ENCODE measurements at regions not wholly inside any gene's neighbourhood (a gene's known extent, or its start where the extent isn't known, plus 50 kb on each side); places are given as distances from the start of the nearest gene placed in this dataset.

DNA sequence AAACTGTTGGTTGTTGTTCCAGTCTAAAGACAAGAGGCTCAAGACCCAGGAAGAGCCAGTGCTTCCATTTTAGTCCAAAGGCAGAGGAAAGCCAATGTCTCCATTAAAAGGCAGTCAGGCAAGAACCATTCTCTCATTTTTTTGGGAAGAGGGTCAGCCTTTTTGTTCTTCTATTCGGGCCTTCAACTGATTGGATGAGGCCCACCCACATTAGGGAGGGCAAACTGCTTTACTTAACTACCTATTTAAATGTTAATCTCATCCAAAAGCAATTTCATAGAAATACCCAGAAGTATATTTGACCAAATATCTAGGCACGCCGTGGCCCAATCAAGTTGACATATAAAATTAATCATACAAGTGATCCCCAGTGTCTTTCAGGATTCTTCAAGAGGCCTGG is 104.4 kb upstream of the SYT6 start:
- H3K27ac Mint-ChIP-seq (ENCODE audit: unreplicated experiment): no peak overlapping the region
- intact Hi-C loops (cut with micrococcal nuclease; ENCODE audit: unreplicated experiment): no loop called here
- H3K27me3 Mint-ChIP-seq (ENCODE audit: unreplicated experiment): peaks cover 15% of the 10 kb centered on the region
- H3K4me3 Mint-ChIP-seq (ENCODE audit: low read depth, unreplicated experiment): no peak overlapping the region
- TF ChIP-seq, protein P1, sequence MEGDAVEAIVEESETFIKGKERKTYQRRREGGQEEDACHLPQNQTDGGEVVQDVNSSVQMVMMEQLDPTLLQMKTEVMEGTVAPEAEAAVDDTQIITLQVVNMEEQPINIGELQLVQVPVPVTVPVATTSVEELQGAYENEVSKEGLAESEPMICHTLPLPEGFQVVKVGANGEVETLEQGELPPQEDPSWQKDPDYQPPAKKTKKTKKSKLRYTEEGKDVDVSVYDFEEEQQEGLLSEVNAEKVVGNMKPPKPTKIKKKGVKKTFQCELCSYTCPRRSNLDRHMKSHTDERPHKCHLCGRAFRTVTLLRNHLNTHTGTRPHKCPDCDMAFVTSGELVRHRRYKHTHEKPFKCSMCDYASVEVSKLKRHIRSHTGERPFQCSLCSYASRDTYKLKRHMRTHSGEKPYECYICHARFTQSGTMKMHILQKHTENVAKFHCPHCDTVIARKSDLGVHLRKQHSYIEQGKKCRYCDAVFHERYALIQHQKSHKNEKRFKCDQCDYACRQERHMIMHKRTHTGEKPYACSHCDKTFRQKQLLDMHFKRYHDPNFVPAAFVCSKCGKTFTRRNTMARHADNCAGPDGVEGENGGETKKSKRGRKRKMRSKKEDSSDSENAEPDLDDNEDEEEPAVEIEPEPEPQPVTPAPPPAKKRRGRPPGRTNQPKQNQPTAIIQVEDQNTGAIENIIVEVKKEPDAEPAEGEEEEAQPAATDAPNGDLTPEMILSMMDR (IDR thresholded peaks at IDR 0.05; ENCODE audit: unreplicated experiment): no peak
- no peaks in the 10 kb centered on the region for H3K4me1 Mint-ChIP-seq (ENCODE audit: low read depth, unreplicated experiment)
- H3K36me3 Mint-ChIP-seq (ENCODE audit: insufficient read depth, unreplicated experiment): no peaks in the 10 kb centered on the region
- BruUV-seq (replicated peaks): no TSS peak
- DNase-seq: no peak
- H3K9me3 Mint-ChIP-seq (ENCODE audit: low read depth, unreplicated experiment): no peaks in the 10 kb centered on the region
- CTCF ChIA-PET: no interaction called here

DNA sequence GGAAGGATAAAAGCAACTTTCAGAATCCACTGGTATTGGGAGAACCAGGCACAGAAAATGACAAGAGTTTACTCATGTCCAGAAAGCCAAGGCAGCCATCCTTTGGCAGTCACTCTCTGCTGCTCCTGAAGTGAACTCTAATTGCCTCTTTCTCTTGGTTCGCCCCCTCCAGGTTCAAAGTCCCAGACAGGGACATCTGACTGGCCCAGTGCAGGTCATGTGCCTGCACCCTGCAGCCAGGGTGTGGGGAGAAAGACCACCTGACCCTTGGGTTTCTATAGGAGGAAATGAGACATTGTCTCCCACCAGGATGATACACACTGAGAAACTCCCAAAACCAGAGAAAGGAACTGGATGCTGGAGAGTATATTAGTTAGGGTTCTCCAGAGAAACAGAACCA is 103.9 kb upstream of the SYT6 start:
- no TSS peak for BruUV-seq (replicated peaks)
- Mint-ChIP-seq H3K9me3 (ENCODE audit: low read depth, unreplicated experiment) (no peaks in the 10 kb centered on the region), H3K36me3 (ENCODE audit: insufficient read depth, unreplicated experiment) (no peaks in the 10 kb centered on the region), H3K27me3 (ENCODE audit: unreplicated experiment) (peaks cover 15% of the 10 kb centered on the region), H3K4me1 (ENCODE audit: low read depth, unreplicated experiment) (no peaks in the 10 kb centered on the region), H3K4me3 (ENCODE audit: low read depth, unreplicated experiment) (no peak overlapping the region), H3K27ac (ENCODE audit: unreplicated experiment) (no peak overlapping the region)
- TF ChIP-seq, protein P1 (IDR thresholded peaks at IDR 0.05; ENCODE audit: unreplicated experiment): no peak
- CTCF ChIA-PET: no interaction called here
- intact Hi-C loops (cut with micrococcal nuclease; ENCODE audit: unreplicated experiment): no loop called here
- no peak for DNase-seq

DNA sequence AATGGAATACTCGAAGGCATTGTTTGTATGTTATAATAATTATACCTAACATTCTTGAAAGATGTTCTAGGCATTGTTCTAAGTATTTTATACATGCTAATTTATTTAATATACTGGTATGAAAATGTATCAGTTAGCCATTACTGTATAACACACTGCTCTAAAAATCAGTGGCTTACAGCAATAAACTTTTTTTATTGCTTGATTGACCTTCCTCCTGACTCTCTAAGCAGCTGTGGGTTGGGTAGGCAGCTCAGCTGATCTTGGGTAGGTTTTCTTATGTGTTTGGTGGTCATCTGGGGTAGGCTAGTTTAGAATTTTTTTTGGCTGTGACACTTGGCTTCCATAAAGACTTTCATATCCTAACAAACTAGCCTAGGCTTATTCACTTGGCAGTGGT is 100.2 kb upstream of the SYT6 start:
- no peak for DNase-seq
- H3K27ac Mint-ChIP-seq (ENCODE audit: unreplicated experiment): no peak overlapping the region
- H3K9me3 Mint-ChIP-seq (ENCODE audit: low read depth, unreplicated experiment): no peaks in the 10 kb centered on the region
- H3K4me1 Mint-ChIP-seq (ENCODE audit: low read depth, unreplicated experiment): no peaks in the 10 kb centered on the region
- intact Hi-C loops (cut with micrococcal nuclease; ENCODE audit: unreplicated experiment): no loop called here
- no TSS peak for BruUV-seq (replicated peaks)
- TF ChIP-seq, protein P1 (IDR thresholded peaks at IDR 0.05; ENCODE audit: unreplicated experiment): no peak
- CTCF ChIA-PET: no interaction called here
- H3K36me3 Mint-ChIP-seq (ENCODE audit: insufficient read depth, unreplicated experiment): no peaks in the 10 kb centered on the region
- H3K4me3 Mint-ChIP-seq (ENCODE audit: low read depth, unreplicated experiment): no peak overlapping the region
- peaks cover 46% of the 10 kb centered on the region for H3K27me3 Mint-ChIP-seq (ENCODE audit: unreplicated experiment)

DNA sequence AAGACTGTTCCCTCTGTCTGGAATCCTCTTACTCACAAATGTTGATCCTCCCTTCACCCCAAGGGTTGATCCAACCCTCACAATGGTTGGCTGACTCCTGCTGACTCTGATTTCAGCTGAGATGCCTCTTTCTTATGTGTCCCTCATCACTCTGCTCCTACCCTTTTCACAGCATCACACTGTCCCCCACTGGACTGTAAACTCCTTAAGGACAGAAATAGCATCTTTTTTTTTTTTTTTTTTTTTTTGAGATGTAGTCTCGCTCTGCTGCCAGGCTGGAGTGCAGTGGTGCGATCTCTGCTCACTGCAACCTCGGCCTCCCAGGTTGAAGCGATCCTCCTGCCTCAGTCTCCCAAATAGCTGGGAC is 97.9 kb upstream of the SYT6 start:
- Mint-ChIP-seq H3K27ac (ENCODE audit: unreplicated experiment) (no peak overlapping the region), H3K9me3 (ENCODE audit: low read depth, unreplicated experiment) (no peaks in the 10 kb centered on the region), H3K27me3 (ENCODE audit: unreplicated experiment) (peaks cover 50% of the 10 kb centered on the region), H3K36me3 (ENCODE audit: insufficient read depth, unreplicated experiment) (no peaks in the 10 kb centered on the region), H3K4me1 (ENCODE audit: low read depth, unreplicated experiment) (no peaks in the 10 kb centered on the region), H3K4me3 (ENCODE audit: low read depth, unreplicated experiment) (no peak overlapping the region)
- DNase-seq: no peak
- CTCF ChIA-PET: interaction anchor here (0.7 kb wide), 1 partner anchor 97 kb away, joined by 4 read pairs; no protein-coding TSS in a partner anchor
- intact Hi-C loops (cut with micrococcal nuclease; ENCODE audit: unreplicated experiment): no loop called here
- no TSS peak for BruUV-seq (replicated peaks)
- TF ChIP-seq, protein P1 (IDR thresholded peaks at IDR 0.05; ENCODE audit: unreplicated experiment): no peak
